22Rv1 (cell line): ENCODE measurements at regions not wholly inside any gene's neighbourhood (a gene's known extent, or its start where the extent isn't known, plus 50 kb on each side); places are given as distances from the start of the nearest gene placed in this dataset.

Source experiments
- H3K27ac ChIP-seq: fragments of 450-650 bp; 2 replicates; pipeline ENCODE4 v1.5.1; 2017
- ZFX ChIP-seq: fragments of 450-650 bp; IDR thresholded peaks from 2 replicates; pipeline ENCODE4 v1.6.1; 2017; ENCODE audit warnings: antibody characterized with exemption, borderline replicate concordance
- TF ChIP-seq, protein P1 (sequence below): fragments of 450-650 bp; IDR thresholded peaks from 2 replicates; pipeline ENCODE4 v1.5.1; 2017; ENCODE audit warnings: mild to moderate bottlenecking

DNA sequence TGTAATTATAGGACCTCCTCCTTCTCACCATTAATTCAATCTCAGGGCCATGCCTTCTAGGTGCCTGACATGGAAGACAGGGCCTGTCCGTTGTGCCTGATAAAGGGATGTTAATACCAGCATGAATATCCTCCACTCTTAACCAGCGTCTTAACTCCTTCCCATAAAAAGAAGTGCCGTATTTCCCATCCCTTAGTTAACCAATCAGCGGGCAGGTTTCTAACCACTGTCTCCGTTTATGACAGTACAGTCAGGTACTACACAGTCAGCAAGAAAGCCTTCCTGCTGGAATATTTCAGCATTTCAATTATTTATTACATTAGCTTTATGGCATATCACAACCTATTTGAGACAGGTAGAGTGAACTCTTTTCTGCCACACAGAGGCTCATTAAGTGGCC lies 308.6 kb upstream of the FZD8 start:
- H3K27ac ChIP-seq: no peak overlapping the region
- TF ChIP-seq ZFX: no peak
- TF ChIP-seq, protein P1, sequence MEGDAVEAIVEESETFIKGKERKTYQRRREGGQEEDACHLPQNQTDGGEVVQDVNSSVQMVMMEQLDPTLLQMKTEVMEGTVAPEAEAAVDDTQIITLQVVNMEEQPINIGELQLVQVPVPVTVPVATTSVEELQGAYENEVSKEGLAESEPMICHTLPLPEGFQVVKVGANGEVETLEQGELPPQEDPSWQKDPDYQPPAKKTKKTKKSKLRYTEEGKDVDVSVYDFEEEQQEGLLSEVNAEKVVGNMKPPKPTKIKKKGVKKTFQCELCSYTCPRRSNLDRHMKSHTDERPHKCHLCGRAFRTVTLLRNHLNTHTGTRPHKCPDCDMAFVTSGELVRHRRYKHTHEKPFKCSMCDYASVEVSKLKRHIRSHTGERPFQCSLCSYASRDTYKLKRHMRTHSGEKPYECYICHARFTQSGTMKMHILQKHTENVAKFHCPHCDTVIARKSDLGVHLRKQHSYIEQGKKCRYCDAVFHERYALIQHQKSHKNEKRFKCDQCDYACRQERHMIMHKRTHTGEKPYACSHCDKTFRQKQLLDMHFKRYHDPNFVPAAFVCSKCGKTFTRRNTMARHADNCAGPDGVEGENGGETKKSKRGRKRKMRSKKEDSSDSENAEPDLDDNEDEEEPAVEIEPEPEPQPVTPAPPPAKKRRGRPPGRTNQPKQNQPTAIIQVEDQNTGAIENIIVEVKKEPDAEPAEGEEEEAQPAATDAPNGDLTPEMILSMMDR: no peak

DNA sequence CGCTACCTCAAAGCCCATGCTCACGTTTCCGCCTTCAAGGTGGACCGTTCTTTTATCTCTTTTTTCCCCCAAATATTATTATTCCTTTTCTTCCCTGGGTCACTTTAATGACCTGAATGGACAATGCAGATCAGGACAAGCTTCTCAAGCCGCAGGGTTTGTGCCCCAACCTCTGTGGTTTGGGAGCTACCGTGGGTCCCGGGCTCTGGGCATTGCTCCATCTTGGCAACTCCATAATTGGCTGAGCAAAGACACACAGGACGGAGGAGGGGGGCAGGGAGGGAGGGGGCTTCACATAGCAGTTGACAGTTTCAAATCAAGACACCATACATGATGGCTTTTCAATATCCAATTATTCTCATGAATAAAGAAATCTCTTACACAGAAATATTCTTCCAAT lies 308.1 kb upstream of the FZD8 start:
- H3K27ac ChIP-seq: no peak overlapping the region
- TF ChIP-seq, protein P1: no peak
- no peak for TF ChIP-seq ZFX

DNA sequence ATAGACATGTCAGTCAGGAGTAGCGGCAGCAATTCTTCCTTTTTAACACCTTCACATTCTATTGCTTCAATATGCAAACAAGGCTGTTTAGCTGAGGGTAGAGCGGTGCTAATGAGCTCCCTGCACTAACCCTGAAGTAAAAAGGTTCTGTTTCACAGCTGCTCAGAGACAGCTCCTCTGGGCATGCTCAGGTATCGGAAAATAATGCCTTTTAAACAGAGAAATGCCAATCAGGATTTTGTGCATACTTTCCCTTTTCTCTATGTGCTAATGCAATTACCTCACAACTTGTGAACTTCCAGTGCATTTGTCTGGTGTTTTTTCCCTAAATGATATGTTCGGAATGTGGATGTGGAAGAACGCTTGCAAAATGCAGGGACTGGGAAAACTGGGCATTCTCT lies 307.7 kb upstream of the FZD8 start:
- TF ChIP-seq, protein P1: no peak
- no peak for TF ChIP-seq ZFX

DNA sequence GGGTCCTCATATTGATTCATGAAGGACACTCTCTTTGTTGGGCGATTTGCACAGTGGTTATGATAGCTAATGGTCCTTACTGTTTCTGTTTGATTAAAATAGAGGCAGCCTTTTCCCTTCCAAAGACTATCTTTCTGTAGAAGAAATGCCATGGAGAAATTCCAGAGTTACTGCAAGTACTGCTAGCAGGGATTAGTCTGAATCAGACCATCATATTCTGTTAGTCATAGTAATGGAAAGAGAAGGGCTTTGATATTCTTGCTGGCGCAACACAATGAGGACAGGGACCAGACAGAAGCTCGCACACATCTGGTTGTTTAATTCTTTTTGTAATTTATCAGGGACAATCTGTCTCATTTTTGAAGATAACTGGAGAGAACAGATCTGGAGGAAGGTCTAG lies 304.5 kb upstream of the FZD8 start:
- no peak overlapping the region for H3K27ac ChIP-seq
- TF ChIP-seq, protein P1: no peak
- TF ChIP-seq ZFX: no peak

More for the DNA sequence above, 307.7 kb upstream of the FZD8 start:
- no peak overlapping the region for H3K27ac ChIP-seq

DNA sequence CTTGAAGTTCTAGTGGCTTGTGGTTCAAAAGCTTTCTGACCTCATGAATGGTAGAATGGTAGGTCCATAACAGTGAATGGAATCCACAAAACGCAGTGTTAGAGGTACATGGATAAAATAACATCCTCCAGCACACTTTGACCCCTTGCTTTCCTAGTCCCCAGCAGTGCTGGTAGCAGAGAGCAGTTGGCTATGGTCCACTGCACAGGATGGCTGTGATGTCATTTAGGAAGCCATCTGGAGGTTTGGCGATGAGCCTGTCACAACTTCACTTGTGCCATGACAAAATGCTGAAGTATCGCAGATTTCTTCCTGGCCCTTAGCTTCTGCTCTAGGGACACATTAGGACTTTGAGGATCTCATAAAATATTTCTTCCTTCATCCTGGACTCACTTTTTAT lies 300.0 kb upstream of the FZD8 start:
- no peak overlapping the region for H3K27ac ChIP-seq
- no peak for TF ChIP-seq ZFX
- TF ChIP-seq, protein P1: no peak

DNA sequence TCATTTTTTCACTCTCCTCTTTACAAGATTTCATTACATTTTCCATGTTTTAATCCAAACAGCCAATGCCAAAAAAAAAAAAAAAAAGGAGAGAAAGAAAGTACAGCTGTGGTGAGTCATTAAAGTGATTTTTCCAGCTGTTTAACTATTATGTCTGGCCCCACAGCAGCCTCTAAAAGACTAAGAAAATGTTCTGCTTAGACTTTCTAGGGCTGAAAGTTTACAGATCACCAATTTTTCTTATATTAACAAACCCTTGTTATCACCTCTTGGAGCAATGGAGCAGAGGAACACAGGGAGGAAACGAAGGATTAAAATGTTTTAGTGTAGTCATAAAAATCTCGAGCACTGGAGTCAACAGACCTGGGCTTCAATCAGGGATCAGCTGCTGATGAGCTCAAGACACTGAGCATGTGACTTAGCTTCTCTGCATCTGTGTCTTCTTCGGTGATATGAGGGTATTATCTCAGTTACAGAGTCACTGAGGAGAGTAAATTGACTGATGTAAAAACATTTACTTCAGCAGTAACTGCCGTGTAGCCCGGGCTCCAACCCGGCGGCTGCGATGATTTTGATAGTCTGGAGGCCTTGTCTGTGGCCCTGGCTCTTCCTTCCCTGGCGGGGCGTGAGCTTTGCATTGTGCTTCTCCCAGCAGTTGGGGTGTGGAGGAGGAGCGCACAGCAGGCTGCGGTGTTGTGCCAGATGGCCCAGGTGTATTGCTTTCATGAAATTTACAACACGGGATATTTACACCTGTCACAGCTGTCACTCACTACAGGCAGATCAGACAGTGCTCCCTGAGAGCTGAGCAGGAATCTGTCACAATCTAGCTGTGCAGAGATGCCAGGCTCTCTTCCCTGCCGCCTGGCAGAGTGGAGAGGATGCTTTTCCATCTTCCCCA lies 298.3 kb upstream of the FZD8 start:
- TF ChIP-seq, protein P1: no peak
- no peak overlapping the region for H3K27ac ChIP-seq

DNA sequence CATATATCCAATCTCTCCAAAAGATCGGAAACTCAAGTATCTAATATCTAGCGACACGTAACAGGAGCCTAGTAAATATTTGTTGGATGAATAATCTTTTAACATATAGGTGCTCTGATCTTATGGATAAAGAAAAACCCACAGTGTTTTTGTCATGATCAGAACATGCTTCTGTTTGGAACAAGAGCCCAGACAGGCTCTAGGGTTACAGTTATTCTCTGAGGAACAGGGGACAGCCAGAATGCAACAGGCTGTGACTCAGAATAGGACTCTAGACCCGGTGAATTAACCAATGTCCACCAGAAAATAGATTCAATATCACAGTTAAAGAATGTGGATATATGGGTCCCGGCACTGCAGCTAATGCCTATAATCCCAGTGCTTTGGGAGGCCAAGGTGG lies 296.1 kb upstream of the FZD8 start:
- TF ChIP-seq ZFX: no peak
- TF ChIP-seq, protein P1: no peak
- H3K27ac ChIP-seq: no peak overlapping the region
